ENCODE measurements at regions not wholly inside any gene's neighbourhood (a gene's known extent, or its start where the extent isn't known, plus 50 kb on each side); places are given as distances from the start of the nearest gene placed in this dataset.

- TF ChIP-seq GABPA (IDR thresholded peaks at IDR 0.05; ENCODE audit: low read depth), result no peak
- TF ChIP-seq POLR2AphosphoS5 (IDR thresholded peaks at IDR 0.05; ENCODE audit: low read depth), result no peak
- TF ChIP-seq, protein P1, sequence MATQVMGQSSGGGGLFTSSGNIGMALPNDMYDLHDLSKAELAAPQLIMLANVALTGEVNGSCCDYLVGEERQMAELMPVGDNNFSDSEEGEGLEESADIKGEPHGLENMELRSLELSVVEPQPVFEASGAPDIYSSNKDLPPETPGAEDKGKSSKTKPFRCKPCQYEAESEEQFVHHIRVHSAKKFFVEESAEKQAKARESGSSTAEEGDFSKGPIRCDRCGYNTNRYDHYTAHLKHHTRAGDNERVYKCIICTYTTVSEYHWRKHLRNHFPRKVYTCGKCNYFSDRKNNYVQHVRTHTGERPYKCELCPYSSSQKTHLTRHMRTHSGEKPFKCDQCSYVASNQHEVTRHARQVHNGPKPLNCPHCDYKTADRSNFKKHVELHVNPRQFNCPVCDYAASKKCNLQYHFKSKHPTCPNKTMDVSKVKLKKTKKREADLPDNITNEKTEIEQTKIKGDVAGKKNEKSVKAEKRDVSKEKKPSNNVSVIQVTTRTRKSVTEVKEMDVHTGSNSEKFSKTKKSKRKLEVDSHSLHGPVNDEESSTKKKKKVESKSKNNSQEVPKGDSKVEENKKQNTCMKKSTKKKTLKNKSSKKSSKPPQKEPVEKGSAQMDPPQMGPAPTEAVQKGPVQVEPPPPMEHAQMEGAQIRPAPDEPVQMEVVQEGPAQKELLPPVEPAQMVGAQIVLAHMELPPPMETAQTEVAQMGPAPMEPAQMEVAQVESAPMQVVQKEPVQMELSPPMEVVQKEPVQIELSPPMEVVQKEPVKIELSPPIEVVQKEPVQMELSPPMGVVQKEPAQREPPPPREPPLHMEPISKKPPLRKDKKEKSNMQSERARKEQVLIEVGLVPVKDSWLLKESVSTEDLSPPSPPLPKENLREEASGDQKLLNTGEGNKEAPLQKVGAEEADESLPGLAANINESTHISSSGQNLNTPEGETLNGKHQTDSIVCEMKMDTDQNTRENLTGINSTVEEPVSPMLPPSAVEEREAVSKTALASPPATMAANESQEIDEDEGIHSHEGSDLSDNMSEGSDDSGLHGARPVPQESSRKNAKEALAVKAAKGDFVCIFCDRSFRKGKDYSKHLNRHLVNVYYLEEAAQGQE (IDR thresholded peaks at IDR 0.05; ENCODE audit: insufficient replicate concordance, low read depth), result no peak
- TF ChIP-seq SPI1 (IDR thresholded peaks at IDR 0.05; ENCODE audit: borderline replicate concordance, low read depth), result no peak
- no peak for TF ChIP-seq CTCF (IDR thresholded peaks at IDR 0.05; ENCODE audit: insufficient read depth, low read length)
- no peaks in the 10 kb centered on the region for H3K27me3 ChIP-seq (ENCODE audit: insufficient read depth, poor library complexity, severe bottlenecking)
- DNase-seq (ENCODE audit: low read depth in 1 of 2, low spot score in 1 of 2), result no peak
- H3K4me3 ChIP-seq (replicated peaks; ENCODE audit: insufficient read depth, low read length), result no peak overlapping the region
- no peak overlapping the region for H3K27ac ChIP-seq (replicated peaks)
Measured at GRCh38 chr12:131507881-131508280, 203.0 kb upstream of the SFSWAP start.

DNA sequence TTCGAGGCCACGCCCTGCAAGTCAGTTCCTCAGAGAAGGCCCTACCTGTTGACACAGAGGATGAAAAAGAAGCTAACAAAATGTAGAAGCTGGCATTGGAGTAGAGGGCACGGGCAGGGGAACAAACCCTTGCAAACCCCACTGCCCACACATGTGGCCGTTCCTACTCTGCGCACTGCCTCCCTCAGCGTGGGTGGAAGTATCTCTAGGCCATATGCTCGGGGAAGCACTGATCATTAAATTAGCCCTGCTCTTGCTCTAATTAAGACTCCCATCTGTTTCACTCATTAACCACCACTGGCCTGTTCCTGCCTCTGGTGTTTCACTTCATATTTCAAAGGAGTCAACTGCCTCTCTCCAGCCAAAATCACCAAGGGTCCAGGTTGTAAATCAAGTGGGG is 201.2 kb upstream of the SFSWAP start:
- Histone ChIP-seq H3K27me3 (ENCODE audit: insufficient read depth, poor library complexity, severe bottlenecking) (no peaks in the 10 kb centered on the region), H3K4me3 (replicated peaks; ENCODE audit: insufficient read depth, low read length) (no peak overlapping the region), H3K27ac (replicated peaks) (no peak overlapping the region)
- DNase-seq (ENCODE audit: low read depth in 1 of 2, low spot score in 1 of 2), result no peak
- TF ChIP-seq POLR2AphosphoS5 (IDR thresholded peaks at IDR 0.05; ENCODE audit: low read depth) (no peak), CTCF (IDR thresholded peaks at IDR 0.05; ENCODE audit: insufficient read depth, low read length) (no peak), GABPA (IDR thresholded peaks at IDR 0.05; ENCODE audit: low read depth) (no peak), SPI1 (IDR thresholded peaks at IDR 0.05; ENCODE audit: borderline replicate concordance, low read depth) (no peak)
- TF ChIP-seq, protein P1 (IDR thresholded peaks at IDR 0.05; ENCODE audit: insufficient replicate concordance, low read depth), result no peak

DNA sequence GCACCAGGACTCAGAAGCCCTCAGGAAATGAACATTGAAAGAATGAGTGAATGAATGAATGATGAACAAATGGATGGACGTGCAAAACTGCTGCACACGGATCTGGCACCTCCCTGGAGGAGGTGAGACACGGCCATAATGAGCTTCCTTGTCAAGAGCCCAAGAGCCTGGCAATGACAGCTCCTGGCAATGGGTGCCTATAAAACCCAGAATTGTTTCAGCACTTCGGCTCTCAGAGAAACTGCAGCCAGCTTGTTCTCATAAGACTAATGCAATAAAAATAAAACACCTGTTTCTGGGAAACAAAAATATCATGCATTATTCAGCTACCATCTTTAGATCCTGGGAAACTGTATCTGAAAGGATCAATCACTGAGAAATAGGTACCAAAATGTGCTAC is 200.5 kb upstream of the SFSWAP start:
- TF ChIP-seq, protein P1 (IDR thresholded peaks at IDR 0.05; ENCODE audit: insufficient replicate concordance, low read depth), result no peak
- TF ChIP-seq SPI1 (IDR thresholded peaks at IDR 0.05; ENCODE audit: borderline replicate concordance, low read depth) (no peak), CTCF (IDR thresholded peaks at IDR 0.05; ENCODE audit: insufficient read depth, low read length) (no peak), GABPA (IDR thresholded peaks at IDR 0.05; ENCODE audit: low read depth) (no peak), POLR2AphosphoS5 (IDR thresholded peaks at IDR 0.05; ENCODE audit: low read depth) (no peak)
- no peaks in the 10 kb centered on the region for H3K27me3 ChIP-seq (ENCODE audit: insufficient read depth, poor library complexity, severe bottlenecking)
- H3K4me3 ChIP-seq (replicated peaks; ENCODE audit: insufficient read depth, low read length), result no peak overlapping the region
- no peak overlapping the region for H3K27ac ChIP-seq (replicated peaks)
- no peak for DNase-seq (ENCODE audit: low read depth in 1 of 2, low spot score in 1 of 2)
